WI38 (cell line): ENCODE measurements at regions not wholly inside any gene's neighbourhood (a gene's known extent, or its start where the extent isn't known, plus 50 kb on each side); places are given as distances from the start of the nearest gene placed in this dataset.

Experiments
- H3K4me3 ChIP-seq: 2 replicates; pipeline ENCODE4 v1.5.1; 2011; ENCODE audit warnings: low read depth, mild to moderate bottlenecking, control low read depth, low read length
- CTCF ChIP-seq: IDR thresholded peaks from 2 replicates; pipeline ENCODE4 v1.5.1; 2012; ENCODE audit warnings: low read depth, mild to moderate bottlenecking, control low read depth, low read length

GRCh38 chr1:88139633-88140032 is 544.4 kb upstream of the PKN2 start:
- TF ChIP-seq CTCF = no peak
- H3K4me3 ChIP-seq = no peak overlapping the region

GRCh38 chr1:88140325-88140724 is 543.7 kb upstream of the PKN2 start:
- no peak overlapping the region for H3K4me3 ChIP-seq
- no peak for TF ChIP-seq CTCF

GRCh38 chr1:88141499-88142074 is 542.5 kb upstream of the PKN2 start:
- no peak overlapping the region for H3K4me3 ChIP-seq
- no peak for TF ChIP-seq CTCF

GRCh38 chr1:88145752-88146151 is 538.3 kb upstream of the PKN2 start:
- TF ChIP-seq CTCF = no peak
- H3K4me3 ChIP-seq = no peak overlapping the region

GRCh38 chr1:88149686-88150085 is 534.4 kb upstream of the PKN2 start:
- TF ChIP-seq CTCF = no peak
- no peak overlapping the region for H3K4me3 ChIP-seq

- no peak for TF ChIP-seq CTCF
- H3K4me3 ChIP-seq = no peak overlapping the region
Observed at GRCh38 chr1:88150330-88150729, 533.7 kb upstream of the PKN2 start.

- H3K4me3 ChIP-seq = no peak overlapping the region
- no peak for TF ChIP-seq CTCF
Observed at GRCh38 chr1:88163187-88163586, 520.9 kb upstream of the PKN2 start.
